T-helper 2 cell (primary cell): ENCODE measurements at regions not wholly inside any gene's neighbourhood (a gene's known extent, or its start where the extent isn't known, plus 50 kb on each side); places are given as distances from the start of the nearest gene placed in this dataset.

Source experiments
- DNase-seq, 5 experiments: peaks; one replicate each; pipeline versions ENCODE4 v3.0.0 to v3.0.0-alpha.2; 2012 to 2022

- no peak for DNase-seq
Observed at GRCh38 chr12:100675432-100675831, 101.9 kb downstream of the GAS2L3 start.

- no peak for DNase-seq
Observed at GRCh38 chr12:100681074-100681473, 107.6 kb downstream of the GAS2L3 start.

- no peak for DNase-seq
Observed at GRCh38 chr12:100682178-100682577, 108.7 kb downstream of the GAS2L3 start.

GRCh38 chr12:100687686-100688085 lies 106.9 kb upstream of the ANO4 start:
- no peak for DNase-seq

- no peak for DNase-seq
Observed at GRCh38 chr12:100688451-100688864, 106.1 kb upstream of the ANO4 start.

GRCh38 chr12:100692502-100692901 lies 102.1 kb upstream of the ANO4 start:
- no peak for DNase-seq

- no peak for DNase-seq
Observed at GRCh38 chr12:100698518-100698917, 96.1 kb upstream of the ANO4 start.

- no peak for DNase-seq
Observed at GRCh38 chr12:100699209-100699608, 95.4 kb upstream of the ANO4 start.

GRCh38 chr12:100703337-100703736 lies 91.2 kb upstream of the ANO4 start:
- DNase-seq = no peak

GRCh38 chr12:100703868-100704267 lies 90.7 kb upstream of the ANO4 start:
- no peak for DNase-seq

GRCh38 chr12:100706033-100706432 lies 88.5 kb upstream of the ANO4 start:
- DNase-seq = no peak

GRCh38 chr12:100708591-100708990 lies 86.0 kb upstream of the ANO4 start:
- DNase-seq = no peak

GRCh38 chr12:100715976-100716944 lies 78.3 kb upstream of the ANO4 start:
- no peak for DNase-seq

- no peak for DNase-seq
Observed at GRCh38 chr12:100716945-100717732, 77.4 kb upstream of the ANO4 start.

GRCh38 chr12:100717733-100718067 lies 76.9 kb upstream of the ANO4 start:
- DNase-seq = no peak

GRCh38 chr12:100718187-100718586 lies 76.4 kb upstream of the ANO4 start:
- no peak for DNase-seq

GRCh38 chr12:100720016-100720654 lies 74.4 kb upstream of the ANO4 start:
- no peak for DNase-seq

- no peak for DNase-seq
Observed at GRCh38 chr12:100721169-100721568, 73.4 kb upstream of the ANO4 start.

GRCh38 chr12:100724071-100724470 lies 70.5 kb upstream of the ANO4 start:
- DNase-seq = no peak

GRCh38 chr12:100733817-100734593 lies 60.6 kb upstream of the ANO4 start:
- no peak for DNase-seq

- no peak for DNase-seq
Observed at GRCh38 chr12:100737168-100737567, 57.4 kb upstream of the ANO4 start.

- DNase-seq = no peak
Observed at GRCh38 chr12:100738086-100738485, 56.5 kb upstream of the ANO4 start.
